ENCODE measurements at regions not wholly inside any gene's neighbourhood (a gene's known extent, or its start where the extent isn't known, plus 50 kb on each side); places are given as distances from the start of the nearest gene placed in this dataset.

- DNase-seq (ENCODE audit: low read depth), result no peak
- no peak for TF ChIP-seq CTCF (IDR thresholded peaks at IDR 0.05; ENCODE audit: insufficient read depth, low read depth, low read length)
Observed at GRCh38 chr6:33898771-33899170, 95.0 kb upstream of the MLN start.

GRCh38 chr6:33897189-33897780, 93.5 kb upstream of the MLN start:
- no peak overlapping the region for H3K4me3 ChIP-seq (ENCODE audit: low read depth, low read length)
- TF ChIP-seq CTCF (IDR thresholded peaks at IDR 0.05; ENCODE audit: insufficient read depth, low read depth, low read length), result no peak
- no peak for DNase-seq (ENCODE audit: low read depth)

More at GRCh38 chr6:33898771-33899170, 95.0 kb upstream of the MLN start:
- H3K4me3 ChIP-seq (ENCODE audit: low read depth, low read length), result no peak overlapping the region

- no peak for DNase-seq (ENCODE audit: low read depth)
- TF ChIP-seq CTCF (IDR thresholded peaks at IDR 0.05; ENCODE audit: insufficient read depth, low read depth, low read length), result no peak
- H3K4me3 ChIP-seq (ENCODE audit: low read depth, low read length), result no peak overlapping the region
Observed at GRCh38 chr6:33896391-33897188, 92.8 kb upstream of the MLN start.

- no peak for DNase-seq (ENCODE audit: low read depth)
- H3K4me3 ChIP-seq (ENCODE audit: low read depth, low read length), result no peak overlapping the region
- no peak for TF ChIP-seq CTCF (IDR thresholded peaks at IDR 0.05; ENCODE audit: insufficient read depth, low read depth, low read length)
Observed at GRCh38 chr6:33895988-33896387, 92.2 kb upstream of the MLN start.

- no peak for TF ChIP-seq CTCF (IDR thresholded peaks at IDR 0.05; ENCODE audit: insufficient read depth, low read depth, low read length)
- DNase-seq (ENCODE audit: low read depth), result no peak
- no peak overlapping the region for H3K4me3 ChIP-seq (ENCODE audit: low read depth, low read length)
Observed at GRCh38 chr6:33895296-33895695, 91.5 kb upstream of the MLN start.

- TF ChIP-seq CTCF (IDR thresholded peaks at IDR 0.05; ENCODE audit: insufficient read depth, low read depth, low read length), result no peak
- DNase-seq (ENCODE audit: low read depth), result peak; percentile 30
- H3K4me3 ChIP-seq (ENCODE audit: low read depth, low read length), result no peak overlapping the region
Observed at GRCh38 chr6:33894438-33894837, 90.6 kb upstream of the MLN start.

Data from fibroblast of villous mesenchyme (primary cell).